IPS-15b (cell line): ENCODE measurements at regions not wholly inside any gene's neighbourhood (a gene's known extent, or its start where the extent isn't known, plus 50 kb on each side); places are given as distances from the start of the nearest gene placed in this dataset.

Source experiments
- H3K27me3 ChIP-seq: one replicate; pipeline ENCODE4 v1.6.1; 2013; ENCODE audit warnings: low read length; ENCODE audit not compliant: control insufficient read depth, insufficient read depth
- H3K36me3 ChIP-seq: one replicate; pipeline ENCODE4 v1.6.1; 2013; ENCODE audit warnings: low read length; ENCODE audit not compliant: control insufficient read depth, insufficient read depth
- H3K4me1 ChIP-seq: one replicate; pipeline ENCODE4 v1.6.1; 2013; ENCODE audit warnings: mild to moderate bottlenecking, low read length; ENCODE audit not compliant: control insufficient read depth, insufficient read depth
- H3K4me3 ChIP-seq: one replicate; pipeline ENCODE4 v1.5.1; 2013; ENCODE audit warnings: low read depth, low read length
- H3K9ac ChIP-seq: one replicate; pipeline ENCODE4 v1.6.1; 2013; ENCODE audit warnings: low read depth, mild to moderate bottlenecking, low read length
- H3K9me3 ChIP-seq: one replicate; pipeline ENCODE4 v1.6.1; 2013; ENCODE audit warnings: mild to moderate bottlenecking, low read length; ENCODE audit not compliant: control insufficient read depth, insufficient read depth

DNA sequence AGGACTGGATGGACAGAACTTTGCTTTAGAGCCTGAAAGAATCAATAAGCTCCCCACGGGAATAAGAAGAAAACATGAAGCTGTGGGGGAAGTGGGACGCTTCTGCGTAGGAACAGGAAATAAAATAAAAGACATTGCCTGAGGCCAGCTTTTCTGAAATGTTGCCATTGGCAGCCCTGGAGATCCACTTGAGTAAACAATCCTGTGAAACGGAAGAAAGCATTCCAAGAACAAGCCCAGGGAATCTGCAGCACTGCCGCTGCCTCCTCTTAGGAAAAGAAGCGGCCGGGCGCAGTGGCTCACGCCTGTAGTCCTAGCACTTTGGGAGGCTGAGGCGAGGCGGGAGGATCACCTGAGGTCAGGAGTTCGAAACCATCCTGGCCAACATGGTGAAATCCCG lies 182.3 kb upstream of the RALGAPA2 start:
- Histone ChIP-seq H3K36me3 (no peaks in the 10 kb centered on the region), H3K9me3 (no peaks in the 10 kb centered on the region), H3K27me3 (no peaks in the 10 kb centered on the region), H3K4me3 (no peak overlapping the region), H3K9ac (no peak overlapping the region), H3K4me1 (peaks cover 14% of the 10 kb centered on the region)

DNA sequence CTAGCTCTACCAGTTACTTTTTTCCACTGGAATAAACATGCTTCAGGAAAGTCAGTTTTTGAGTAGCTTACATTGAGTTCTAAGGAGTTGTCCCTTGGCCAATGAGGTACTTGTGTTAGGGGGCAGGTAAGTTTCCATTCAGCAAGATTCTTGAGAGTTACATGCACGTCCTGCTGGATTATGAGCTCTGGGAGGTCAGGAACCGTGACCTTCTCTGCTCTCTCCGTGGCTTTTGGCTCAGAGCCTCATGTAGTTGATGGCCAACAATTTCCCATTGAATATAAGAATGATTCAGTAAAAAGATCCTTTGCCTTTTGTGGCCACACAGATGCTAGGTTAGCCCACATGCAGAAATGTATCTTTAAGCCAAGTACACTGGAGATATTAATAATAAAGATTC lies 181.8 kb upstream of the RALGAPA2 start:
- Histone ChIP-seq H3K36me3 (no peaks in the 10 kb centered on the region), H3K9ac (no peak overlapping the region), H3K4me3 (no peak overlapping the region), H3K9me3 (no peaks in the 10 kb centered on the region), H3K27me3 (peaks cover 1% of the 10 kb centered on the region), H3K4me1 (peaks cover 14% of the 10 kb centered on the region)

DNA sequence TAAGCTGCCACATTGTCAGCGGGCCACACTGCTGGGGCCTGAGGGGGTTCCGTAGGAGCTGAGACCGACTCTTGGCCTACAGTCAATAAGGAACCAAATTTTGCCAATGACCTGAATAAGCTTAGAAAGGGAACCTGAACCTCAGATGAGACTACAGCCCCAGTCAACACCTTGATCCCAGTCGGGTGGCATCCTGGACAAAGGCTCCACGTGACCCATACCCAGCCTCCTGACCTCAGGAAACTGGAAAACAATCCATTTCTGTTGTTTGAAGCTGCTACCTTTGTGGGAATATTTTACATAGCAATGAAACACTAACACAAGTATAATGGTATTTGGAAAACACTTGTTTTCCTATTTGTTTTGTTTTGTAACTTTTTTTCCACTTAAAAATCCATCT lies 179.9 kb upstream of the RALGAPA2 start:
- peaks cover 12% of the 10 kb centered on the region for H3K4me1 ChIP-seq
- no peak overlapping the region for H3K4me3 ChIP-seq
- no peaks in the 10 kb centered on the region for H3K9me3 ChIP-seq
- no peaks in the 10 kb centered on the region for H3K36me3 ChIP-seq
- H3K9ac ChIP-seq = no peak overlapping the region
- H3K27me3 ChIP-seq = peaks cover 2% of the 10 kb centered on the region

DNA sequence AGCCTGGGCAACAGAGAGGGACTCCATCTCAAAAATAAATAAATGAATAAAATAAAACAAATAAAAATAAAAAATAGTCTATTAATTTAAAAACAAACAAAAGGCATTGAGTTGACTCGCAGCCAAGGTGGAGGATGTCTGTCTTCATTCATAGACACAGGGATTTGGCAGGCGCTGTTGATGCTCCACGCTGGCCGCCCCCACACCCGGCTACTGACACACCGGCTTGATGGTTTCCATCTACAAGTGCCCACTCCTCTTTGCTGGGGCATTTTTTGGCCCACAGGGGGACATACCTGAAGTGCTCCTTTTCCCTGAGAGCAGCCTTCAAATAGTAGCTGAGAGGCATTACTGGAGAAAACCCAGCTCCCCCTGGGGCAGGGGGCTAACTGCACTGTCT lies 178.3 kb upstream of the RALGAPA2 start:
- Histone ChIP-seq H3K36me3 (no peaks in the 10 kb centered on the region), H3K9me3 (no peaks in the 10 kb centered on the region), H3K4me3 (no peak overlapping the region), H3K27me3 (peaks cover 2% of the 10 kb centered on the region), H3K4me1 (peaks cover 11% of the 10 kb centered on the region), H3K9ac (no peak overlapping the region)

DNA sequence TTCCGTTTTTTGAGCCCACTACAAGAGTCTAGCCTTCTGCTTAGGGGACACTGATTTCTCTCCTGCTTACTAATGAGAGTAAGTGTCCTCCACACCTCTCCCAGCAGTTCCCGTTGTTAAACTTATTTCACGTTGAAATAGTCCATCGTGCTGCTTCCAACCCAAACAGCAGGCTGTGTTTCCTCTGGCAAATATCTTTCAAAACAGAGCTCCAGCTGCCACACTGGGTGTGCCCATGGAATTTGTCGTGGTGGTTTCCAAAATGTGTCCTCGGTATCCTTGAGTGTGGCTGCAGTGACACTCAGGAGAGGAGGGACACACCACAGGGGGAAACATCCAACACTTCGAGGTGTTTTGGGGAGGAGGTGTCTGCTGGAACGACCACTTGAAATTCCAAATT lies 176.5 kb upstream of the RALGAPA2 start:
- Histone ChIP-seq H3K4me1 (peaks cover 11% of the 10 kb centered on the region), H3K27me3 (peaks cover 2% of the 10 kb centered on the region), H3K4me3 (no peak overlapping the region), H3K9ac (no peak overlapping the region), H3K36me3 (no peaks in the 10 kb centered on the region), H3K9me3 (no peaks in the 10 kb centered on the region)

DNA sequence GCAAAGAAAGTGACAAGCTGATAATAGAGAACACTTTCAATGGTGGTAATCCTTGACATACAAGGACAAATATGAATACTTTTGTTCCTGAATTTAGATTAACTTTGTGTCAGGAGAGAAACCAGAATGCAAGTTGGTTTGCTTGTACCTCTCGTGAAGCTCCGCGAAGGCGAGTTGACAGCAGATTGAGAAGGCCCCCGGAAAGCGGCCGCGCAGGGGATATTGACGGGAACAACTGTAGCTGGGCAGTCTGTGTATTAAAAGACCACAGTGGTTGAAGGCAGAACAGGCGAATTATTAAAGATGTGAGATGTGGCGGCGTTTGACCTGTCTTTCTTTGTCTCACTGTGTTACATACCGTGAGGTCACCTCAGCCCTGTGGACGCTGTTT lies 175.8 kb upstream of the RALGAPA2 start:
- Histone ChIP-seq H3K4me1 (peaks cover 11% of the 10 kb centered on the region), H3K27me3 (peaks cover 2% of the 10 kb centered on the region), H3K9me3 (no peaks in the 10 kb centered on the region), H3K36me3 (no peaks in the 10 kb centered on the region), H3K9ac (no peak overlapping the region), H3K4me3 (no peak overlapping the region)

DNA sequence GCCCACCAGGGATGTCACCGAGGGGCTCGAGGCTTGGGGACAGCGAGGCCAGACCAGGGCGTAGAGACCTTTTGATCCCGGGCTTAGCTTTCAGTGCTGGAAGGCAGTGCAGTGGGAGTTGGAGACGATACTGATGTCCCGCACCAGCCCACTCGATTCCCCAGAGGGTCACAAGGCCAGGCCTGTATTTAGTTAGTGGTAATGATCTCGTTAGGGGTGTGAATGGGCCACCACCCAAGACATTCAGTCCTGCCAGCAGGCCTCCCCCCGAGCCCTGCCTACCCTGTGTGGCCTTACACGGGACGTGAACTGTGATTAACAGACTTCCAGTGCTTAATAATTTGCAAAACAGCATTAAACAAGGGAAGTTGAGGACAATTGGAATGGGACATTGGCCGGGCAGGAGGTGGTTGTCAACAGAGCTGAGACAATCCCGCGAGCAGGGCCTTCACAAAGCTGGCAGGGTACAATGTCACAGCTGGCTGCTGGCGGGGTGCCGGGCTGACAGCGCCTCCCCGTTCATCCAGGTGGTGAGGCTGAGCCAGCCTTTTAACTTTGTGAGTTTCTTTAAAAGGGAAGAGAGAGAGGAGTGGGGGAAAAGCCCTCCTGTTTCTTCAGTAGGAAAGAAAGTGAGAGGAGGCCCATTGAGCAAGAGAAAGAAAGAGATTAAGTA lies 175.3 kb upstream of the RALGAPA2 start:
- Histone ChIP-seq H3K36me3 (no peaks in the 10 kb centered on the region), H3K4me1 (peaks cover 11% of the 10 kb centered on the region), H3K9me3 (no peaks in the 10 kb centered on the region), H3K4me3 (no peak overlapping the region), H3K27me3 (peaks cover 2% of the 10 kb centered on the region), H3K9ac (no peak overlapping the region)

DNA sequence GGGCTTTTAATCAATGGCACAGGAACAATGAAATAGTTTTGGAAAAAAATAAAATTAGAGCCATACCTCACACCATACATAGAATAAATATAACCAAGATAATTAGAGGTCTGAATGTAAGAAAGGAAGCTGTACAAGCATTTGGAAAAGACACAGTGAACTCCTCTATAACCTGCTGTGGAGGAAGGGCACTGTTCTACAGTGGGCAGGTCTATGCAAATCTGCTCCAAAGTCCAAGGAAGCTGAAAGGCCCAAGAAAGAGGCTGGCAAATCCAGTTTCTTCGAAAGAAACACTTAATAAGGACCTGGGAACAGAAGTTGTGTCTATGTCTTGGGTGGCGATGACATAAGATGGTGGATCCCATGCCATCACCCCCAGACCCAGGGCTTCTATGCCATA lies 169.4 kb upstream of the RALGAPA2 start:
- no peaks in the 10 kb centered on the region for H3K4me1 ChIP-seq

DNA sequence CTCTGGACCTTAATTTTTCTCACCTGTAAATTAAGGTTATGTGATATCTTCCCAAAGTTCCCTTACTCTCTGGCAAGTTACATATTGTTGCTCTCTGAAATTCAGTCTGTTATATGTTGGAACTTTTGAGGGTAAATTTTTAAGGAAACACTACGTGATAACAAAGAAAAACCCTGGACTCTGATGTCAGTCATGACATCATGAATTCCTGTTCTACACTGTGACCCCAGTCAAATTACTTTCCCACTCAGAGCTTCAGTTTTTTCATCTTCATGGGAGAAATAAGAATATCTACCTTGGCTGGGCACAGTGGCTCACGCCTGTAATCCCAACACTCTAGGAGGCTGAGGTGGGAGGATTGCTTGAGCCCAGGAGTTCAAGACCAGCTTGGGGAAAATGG lies 164.6 kb upstream of the RALGAPA2 start:
- no peaks in the 10 kb centered on the region for H3K27me3 ChIP-seq
- H3K4me3 ChIP-seq = no peak overlapping the region
- H3K36me3 ChIP-seq = no peaks in the 10 kb centered on the region
- no peaks in the 10 kb centered on the region for H3K9me3 ChIP-seq
- H3K9ac ChIP-seq = no peak overlapping the region
- no peaks in the 10 kb centered on the region for H3K4me1 ChIP-seq

More for the DNA sequence above, 169.4 kb upstream of the RALGAPA2 start:
- no peaks in the 10 kb centered on the region for H3K36me3 ChIP-seq
- no peaks in the 10 kb centered on the region for H3K27me3 ChIP-seq
- no peaks in the 10 kb centered on the region for H3K9me3 ChIP-seq
- no peak overlapping the region for H3K9ac ChIP-seq
- H3K4me3 ChIP-seq = no peak overlapping the region

DNA sequence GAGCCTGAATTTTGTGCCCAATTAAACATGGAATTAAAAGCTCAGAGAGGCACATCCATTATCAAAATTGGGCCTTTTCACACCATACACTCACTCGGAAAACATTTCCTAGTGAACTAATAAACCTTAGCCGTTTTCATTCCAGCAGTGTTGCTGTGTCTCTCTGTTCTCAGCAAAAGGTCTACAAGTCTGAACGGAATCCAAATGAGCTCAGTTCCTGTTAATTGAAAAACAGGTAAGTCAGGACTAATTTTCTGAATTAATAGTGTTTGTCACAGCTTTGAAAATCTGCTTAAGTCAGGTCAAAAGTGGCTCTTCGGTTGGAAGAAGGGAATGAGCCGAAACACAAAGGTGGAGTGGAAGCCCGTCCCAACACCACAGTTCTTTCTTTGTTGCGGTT lies 163.3 kb upstream of the RALGAPA2 start:
- no peak overlapping the region for H3K9ac ChIP-seq
- no peaks in the 10 kb centered on the region for H3K4me1 ChIP-seq
- H3K9me3 ChIP-seq = no peaks in the 10 kb centered on the region
- no peaks in the 10 kb centered on the region for H3K36me3 ChIP-seq
- H3K4me3 ChIP-seq = no peak overlapping the region
- H3K27me3 ChIP-seq = no peaks in the 10 kb centered on the region

DNA sequence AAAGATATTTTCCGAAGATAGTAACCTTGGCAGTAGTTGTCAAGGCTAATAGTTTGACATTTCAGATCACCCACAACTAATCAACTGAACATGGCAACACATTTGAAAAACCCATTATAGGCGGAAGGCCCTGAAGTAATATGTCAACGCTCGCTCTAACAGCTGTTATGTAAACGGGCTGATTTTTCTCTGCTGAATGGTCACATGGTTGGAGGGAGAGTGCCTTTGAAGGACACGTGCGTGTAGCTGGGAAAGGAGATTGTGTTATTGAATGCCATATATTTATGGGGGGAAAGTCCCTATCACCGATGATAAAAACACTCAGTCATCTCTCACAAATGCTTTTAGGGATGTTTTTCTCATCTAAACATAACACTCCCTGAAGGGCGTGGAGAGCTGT lies 160.0 kb upstream of the RALGAPA2 start:
- no peaks in the 10 kb centered on the region for H3K36me3 ChIP-seq
- no peaks in the 10 kb centered on the region for H3K9me3 ChIP-seq
- H3K27me3 ChIP-seq = no peaks in the 10 kb centered on the region
- no peaks in the 10 kb centered on the region for H3K4me1 ChIP-seq
- H3K4me3 ChIP-seq = no peak overlapping the region
- H3K9ac ChIP-seq = no peak overlapping the region

DNA sequence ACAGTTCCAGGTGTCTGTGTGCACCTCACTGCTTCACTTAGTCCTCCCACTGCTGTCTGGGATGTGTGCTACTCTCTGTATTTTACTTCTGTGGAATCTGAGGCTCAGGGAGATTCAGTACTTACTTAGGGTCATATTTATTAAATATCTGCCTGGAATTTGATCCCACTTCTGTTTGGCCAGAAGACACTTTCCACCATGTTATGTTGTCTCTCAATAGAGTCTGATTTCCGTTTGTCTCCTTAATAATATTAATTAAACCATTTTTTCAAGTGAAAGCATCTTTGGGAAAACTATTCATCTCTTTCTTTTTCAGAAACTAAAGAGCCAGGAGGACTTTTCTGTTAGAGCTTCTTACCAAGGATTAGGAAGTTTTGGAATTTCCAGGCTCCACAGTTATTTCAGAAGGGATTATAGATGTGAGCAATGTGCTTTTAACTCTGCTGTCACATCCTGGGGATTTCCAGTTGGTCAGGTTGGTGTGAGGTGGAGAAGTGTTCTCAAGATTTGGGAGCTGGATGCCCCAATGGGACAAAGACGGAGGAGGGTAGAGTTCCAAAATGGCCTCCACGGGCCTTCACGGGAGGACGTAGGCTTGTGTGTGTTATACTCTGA lies 156.8 kb upstream of the RALGAPA2 start:
- Histone ChIP-seq H3K4me1 (no peaks in the 10 kb centered on the region), H3K27me3 (no peaks in the 10 kb centered on the region), H3K9me3 (no peaks in the 10 kb centered on the region), H3K36me3 (no peaks in the 10 kb centered on the region), H3K9ac (no peak overlapping the region), H3K4me3 (no peak overlapping the region)
